GM18502 (cell line): ENCODE measurements at regions not wholly inside any gene's neighbourhood (a gene's known extent, or its start where the extent isn't known, plus 50 kb on each side); places are given as distances from the start of the nearest gene placed in this dataset.
"Not testable (repeated sequence)": the region's sequence is repeated elsewhere in the genome, so short reads cannot be mapped to it uniquely, and the experiment has no call there.

Experiments used
- ATAC-seq: cut with Tn5 transposase; IDR thresholded peaks from one replicate; pipeline ENCODE4 v1.9.1; 2021; ENCODE audit warnings: mild to moderate bottlenecking; ENCODE audit not compliant: unreplicated experiment, poor library complexity

DNA sequence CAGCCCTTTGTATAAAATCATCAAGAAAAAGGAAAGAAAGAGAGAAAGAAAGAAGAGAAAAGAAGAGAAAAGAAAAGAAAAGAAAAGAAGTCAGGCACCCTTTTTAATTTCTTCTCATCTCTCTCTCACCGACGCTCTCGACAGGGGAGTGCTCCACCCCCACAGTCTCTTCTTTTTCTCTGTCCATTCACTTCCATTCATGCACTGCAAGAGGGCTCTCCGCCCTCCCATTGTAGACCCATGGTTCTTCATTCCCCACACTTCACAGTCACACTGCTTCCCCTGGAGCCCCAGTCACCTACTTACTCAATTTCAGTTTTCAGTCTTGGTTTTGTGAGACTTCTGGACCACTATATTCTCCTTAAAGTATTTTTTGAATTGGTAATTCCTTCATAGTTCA lies 254.7 kb downstream of the SOX2 start:
- ATAC-seq = no peak

DNA sequence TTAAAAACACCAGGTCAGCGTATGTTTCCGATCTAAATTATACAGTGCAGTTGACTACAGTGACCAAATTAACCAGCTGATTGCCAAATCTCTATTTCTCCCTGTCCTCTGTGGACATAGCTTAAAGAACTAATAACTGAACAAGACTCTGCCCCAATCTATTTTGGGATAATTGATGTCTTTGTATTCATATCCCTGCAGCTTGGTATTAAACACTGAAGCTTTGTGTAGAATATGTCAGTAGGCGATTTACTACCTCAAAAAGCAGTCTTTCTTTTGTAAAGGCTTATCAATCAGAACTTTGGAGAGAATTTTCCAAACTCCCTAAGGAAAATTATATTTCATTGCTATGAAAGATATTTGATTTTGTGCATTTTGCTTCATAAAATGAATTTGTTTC lies 258.2 kb downstream of the SOX2 start:
- ATAC-seq = no peak

DNA sequence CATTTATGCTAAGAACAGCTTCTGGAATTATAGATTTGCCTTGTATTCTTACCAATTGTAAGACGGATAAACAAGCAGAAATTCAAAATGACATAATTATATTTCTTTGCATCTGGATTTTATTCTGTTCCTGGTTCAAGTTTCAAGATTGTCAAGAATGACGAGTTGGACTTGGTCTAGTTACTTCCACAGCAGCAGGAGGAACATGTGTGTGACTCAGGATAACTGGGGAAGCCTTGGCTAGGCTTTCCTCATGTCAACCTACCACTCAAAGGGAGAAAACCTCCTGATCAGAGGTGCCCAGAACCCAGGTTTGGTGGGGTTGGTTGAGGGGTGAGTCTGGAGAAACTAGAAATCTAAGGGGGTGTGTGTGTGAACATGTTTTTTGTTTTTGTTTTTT lies 259.7 kb downstream of the SOX2 start:
- no peak for ATAC-seq

DNA sequence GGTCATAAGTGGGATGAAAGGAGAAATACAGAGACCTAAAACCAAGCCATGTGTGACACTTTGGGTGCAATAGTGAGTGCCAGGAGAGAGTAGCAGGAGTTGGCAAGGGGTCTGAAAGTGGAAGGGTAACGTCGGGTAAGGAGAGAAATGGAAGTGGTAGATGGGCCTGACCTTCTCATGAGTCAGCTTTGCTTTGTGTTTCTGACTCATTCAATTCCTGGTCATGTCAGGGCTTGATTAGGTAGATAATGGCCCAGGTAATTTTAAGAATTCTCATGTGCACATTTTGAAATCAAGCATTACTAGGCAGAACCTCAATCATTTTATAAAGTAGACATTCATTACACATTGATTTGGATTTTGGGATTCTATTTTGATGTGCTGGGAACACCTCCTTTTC lies 262.5 kb downstream of the SOX2 start:
- no peak for ATAC-seq

DNA sequence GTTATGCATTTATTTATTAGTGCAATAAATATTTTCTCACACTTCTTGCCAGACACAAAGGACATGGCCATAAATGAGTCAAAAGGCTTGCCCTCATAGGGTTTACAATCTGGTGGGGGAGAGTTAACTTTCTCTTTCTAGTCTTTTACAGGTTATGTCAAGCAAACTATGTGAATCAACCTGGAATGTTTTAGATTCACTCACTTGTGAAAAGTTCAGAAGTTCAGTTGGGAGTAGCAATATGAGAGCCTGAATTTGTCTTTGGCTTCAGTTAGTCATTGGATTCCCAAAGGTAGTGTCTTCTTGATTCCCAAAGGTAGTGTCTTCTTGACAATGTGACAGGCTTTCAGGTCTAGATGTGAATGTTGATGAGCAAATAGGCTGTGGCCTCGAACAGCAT lies 264.8 kb downstream of the SOX2 start:
- ATAC-seq = no peak

DNA sequence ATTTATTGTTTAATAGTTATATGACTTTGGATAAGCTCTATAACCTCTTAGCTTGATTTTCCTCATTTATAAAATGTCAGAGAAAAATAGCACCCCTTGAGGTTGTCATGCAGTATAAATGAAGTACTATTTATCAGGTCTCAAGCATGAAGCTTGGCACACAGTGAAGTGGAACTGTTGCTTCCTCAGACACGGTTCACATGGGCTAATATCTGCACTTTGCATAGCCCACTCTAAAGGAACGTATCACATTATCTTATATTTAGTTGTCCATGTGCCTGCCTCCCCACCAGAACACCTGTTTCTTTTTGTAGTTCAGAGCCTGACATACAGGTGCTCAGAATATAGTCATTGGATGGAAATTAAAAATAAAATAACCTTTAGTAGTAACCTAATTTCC lies 273.7 kb downstream of the SOX2 start:
- no peak for ATAC-seq

DNA sequence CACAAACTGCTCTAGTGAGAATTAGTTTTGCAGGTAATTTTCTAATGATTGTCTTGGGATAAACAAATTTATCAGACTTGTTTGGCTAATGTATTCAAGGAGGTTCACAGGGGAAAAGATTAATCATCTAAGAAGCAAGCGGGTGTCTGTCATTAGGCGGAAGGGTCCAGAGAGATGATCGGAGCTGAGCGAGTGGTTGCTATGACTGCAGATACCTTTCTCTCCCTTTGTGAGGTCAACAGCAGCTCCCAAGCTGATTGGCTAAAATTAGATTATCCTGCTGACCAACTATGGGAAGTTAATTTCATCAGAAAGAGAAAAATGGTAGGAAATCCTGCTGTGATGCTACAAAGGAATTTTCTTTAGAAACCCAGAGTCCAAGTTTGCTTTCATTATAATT lies 276.0 kb downstream of the SOX2 start:
- ATAC-seq = no peak

DNA sequence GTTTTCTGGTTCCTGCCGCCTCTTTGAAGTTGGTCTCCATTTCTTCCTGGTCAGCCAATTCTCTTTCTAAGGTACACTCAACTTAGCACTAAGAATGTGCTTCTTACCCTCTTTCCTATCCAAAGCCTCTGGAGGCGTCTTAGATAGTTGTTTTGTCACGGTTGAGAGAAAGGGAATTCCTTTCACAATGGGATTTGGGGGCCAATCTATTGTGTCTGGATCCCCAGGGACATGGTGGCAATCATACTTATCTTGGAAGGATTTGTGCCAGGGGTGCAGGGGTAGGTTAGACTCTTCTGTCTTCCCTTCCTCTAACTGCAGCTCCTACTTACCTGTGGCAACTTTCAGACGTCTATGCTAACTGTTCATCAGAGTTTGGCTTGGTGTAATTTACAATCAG lies 287.1 kb downstream of the SOX2 start:
- peak; percentile 7 for ATAC-seq

DNA sequence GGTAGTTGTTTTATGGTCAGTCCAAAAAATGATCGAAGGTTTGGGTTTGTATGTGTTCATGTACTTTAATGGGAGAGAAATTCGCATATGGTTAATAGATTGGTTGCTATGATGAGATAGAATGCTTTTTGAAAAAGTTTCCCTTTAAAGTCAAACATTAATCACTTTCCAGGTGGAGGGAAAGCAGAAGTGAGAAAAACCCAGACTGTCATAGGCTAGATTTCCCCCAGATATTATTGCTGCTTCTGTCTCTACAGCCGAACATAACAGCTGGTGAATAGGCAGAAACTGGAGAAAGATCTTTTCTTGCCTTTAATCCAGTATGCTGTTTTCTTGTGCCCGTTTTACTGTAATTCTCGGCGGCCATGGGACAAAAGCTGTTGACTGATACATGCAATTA lies 287.6 kb downstream of the SOX2 start:
- ATAC-seq = peak; percentile 85

DNA sequence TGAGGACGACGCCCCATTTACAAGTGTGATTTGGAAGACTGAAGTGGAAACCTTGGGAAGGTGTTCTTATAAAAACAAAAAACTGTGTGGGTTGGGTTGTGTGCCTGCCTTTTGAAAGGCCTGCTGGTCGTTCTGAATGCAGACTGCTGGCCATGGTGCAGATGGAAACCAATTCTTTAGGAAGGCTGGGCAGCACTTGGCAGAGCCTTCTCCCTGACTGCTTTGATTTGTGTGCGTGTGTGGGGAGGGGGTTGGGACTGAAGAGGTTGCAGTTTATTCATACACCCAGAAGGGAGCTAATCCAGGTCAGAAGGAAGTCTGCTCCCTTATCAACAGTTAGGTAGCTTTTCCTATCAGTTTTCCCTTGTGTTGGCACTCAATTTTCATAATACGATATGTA lies 288.7 kb downstream of the SOX2 start:
- ATAC-seq = no peak

DNA sequence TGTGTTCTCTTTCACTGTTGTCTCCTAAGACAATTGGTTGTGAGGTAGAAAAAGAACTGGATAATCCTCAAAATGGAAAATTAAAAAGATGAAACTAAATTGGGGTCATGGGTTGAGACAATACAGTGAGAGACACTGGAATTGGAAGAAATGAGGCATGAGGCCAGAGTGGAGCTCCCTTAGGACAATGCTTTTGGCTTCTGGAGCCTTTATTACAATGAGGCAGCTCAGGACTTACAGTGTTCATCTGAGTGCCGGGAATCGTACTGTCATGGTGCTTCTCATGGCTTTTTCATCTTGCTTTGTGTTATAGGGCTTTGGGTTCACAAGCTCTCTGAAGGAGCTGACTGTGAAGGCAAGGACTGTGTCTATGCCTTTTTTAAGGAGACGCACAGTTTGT lies 293.5 kb downstream of the SOX2 start:
- no peak for ATAC-seq

DNA sequence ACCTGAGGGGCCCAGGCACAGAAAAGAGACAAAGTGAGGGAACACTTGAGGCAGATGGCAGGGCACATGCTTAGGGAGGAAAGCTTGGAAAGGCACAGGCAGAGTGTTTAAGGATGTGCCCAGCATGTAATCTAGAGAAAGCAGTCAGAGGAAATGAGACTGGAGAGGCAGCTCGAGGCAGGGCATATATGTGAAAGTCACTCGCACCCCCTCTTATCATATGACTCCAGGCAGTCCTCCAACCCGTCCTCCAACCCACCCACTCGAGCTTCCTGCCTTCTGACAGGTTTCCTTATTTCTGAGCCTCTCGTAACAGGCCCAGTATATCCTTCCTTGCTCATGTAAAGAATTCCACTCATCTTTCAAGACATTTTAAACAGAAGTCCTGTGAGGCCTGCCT lies 294.0 kb downstream of the SOX2 start:
- ATAC-seq = no peak

DNA sequence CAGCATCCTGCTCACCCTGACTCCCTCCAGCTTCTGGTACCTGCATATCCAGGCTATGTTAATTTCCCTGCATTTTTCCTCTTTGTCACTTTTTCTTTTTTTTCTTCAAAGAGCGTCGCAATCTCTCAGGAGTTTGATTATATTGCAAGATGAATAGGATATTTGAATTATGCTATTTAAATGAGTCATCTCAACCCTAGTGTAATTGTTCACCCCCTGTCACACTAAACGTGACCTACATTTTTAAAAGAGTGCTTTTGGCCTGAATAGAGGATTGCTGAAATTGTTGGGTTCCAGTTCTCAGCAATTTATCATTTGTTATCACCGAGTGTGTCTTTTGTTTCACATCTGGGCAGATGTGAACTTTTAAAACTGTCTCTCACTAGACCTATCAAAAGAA lies 294.7 kb downstream of the SOX2 start:
- no peak for ATAC-seq

DNA sequence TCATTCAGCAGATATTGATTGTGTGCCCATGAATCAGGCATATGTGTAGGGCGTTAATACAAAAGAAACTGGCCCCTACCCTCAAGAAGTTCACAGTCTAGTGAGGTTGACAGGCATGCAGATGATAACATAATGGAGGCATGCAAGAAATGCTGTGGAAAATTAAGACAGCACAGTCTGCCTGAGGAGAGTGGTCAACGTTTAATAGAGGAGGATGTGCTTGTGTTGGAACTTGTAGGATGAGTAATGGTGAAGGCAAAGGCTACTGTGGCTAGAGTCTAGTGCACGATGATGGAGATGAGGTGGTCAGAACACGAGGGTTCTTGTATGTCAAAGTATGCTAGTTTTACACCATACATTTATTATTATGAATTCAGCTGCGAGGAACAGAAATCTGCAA lies 295.7 kb downstream of the SOX2 start:
- ATAC-seq = no peak

DNA sequence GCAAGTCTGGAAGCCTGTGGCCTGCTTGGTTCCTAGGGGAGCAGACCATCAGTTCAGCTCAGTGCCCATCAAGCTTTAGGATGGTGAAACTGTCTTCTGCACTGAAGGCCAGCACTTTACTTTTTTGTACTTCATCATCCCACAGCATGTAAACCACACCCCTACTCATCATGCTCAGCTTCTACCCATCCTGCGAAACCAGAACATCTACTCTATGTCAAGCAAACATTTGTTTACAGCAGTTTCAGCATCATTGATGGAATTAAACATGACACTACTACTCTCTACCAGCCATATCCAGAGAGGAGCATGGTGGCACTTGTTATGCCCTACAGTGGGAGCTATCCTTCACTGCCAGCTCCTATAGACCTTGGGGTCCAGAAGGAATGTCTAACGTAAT lies 306.6 kb downstream of the SOX2 start:
- ATAC-seq = no peak

DNA sequence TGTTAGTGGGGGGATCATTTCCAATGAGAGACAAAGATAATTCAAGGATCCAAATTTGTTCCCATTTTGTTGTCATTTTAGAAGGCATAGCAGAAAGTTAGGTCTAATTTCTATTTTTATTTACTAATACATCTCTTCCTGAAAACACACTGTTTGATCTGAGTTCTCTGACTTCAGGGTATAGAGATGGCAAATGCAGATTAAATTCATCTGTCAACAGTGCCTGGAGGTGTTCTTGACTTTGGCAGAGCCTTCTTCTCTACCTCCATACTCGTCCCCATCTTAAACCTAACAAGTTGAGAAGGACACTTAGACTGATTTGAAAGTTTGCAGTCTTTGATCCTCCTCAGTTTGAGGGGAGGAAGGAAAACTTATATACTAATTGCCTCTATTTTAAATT lies 308.2 kb downstream of the SOX2 start:
- no peak for ATAC-seq

DNA sequence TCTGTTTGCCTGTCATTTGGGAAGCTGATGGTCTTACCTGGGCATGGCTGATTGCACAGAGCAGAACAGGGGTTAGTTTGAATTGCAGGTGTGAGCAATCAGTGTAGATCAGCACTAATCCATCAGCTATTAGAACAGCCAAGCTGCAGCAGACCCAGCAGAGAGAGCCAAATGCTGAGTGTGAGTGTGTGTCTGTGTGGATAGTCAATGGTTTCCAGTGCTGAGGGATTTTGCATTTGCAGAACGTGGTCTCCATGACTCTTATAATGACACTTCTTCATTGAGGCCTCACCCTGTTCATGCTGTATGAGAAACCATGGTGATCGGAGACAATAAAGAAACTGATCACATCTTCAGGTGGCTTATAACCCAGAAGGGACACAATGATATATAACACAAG lies 312.1 kb downstream of the SOX2 start:
- no peak for ATAC-seq

DNA sequence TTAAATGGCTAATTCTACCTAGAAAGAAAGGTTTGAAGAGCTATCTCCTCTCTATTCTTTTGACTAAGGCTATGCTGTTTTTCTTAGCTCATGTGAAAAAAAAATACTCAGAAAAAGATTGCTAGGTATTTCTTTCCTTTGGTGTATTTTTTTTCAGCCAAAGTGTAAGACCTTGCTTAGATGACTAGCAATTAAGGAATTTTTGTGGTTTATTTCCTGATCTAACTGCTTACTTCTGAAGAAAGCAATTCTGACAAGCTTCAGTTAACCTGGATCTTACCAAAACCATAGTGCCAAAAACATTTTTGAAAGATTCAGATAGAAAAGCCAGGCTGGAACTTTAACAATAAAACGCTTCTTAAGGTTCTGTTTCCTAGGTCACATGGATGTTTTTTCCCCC lies 315.6 kb downstream of the SOX2 start:
- ATAC-seq = no peak

DNA sequence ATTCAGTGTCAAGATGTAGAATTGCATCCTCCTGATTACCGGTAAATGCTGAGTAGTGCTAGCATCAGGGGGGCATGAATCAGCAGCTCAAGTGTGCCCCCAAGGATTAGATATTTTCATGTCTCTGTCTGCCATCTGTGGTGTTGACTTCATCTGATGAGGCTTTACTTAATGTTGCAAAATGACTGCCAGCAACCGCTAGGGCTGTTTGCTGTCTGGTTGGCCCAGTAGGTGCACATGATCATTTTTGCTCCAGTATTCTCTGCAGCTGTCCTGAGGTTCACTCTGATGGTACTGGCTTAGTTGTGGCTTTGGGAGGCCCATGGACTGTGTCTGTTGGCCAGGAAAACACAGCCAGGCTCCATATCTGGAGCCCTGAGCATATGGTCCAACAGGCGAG lies 316.4 kb downstream of the SOX2 start:
- no peak for ATAC-seq

DNA sequence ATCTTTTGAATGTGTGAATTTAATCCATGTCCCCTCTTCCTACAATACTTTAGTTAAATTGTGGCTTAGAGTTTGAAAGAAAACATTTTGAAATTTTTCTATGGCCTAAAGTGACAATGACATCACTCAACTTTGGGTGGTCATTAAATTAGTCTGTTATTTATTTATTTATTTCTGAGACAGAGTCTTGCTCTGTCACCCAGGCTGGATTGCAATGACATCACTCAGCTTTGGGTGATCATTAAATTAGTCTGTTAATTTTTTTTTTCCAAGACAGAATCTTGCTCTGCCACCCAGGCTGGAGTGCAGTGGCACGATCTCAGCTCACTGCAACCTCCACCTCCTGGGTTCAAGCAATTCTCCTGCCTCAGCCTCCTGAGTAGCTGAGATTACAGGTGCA lies 322.5 kb downstream of the SOX2 start:
- ATAC-seq = not testable (repeated sequence)

DNA sequence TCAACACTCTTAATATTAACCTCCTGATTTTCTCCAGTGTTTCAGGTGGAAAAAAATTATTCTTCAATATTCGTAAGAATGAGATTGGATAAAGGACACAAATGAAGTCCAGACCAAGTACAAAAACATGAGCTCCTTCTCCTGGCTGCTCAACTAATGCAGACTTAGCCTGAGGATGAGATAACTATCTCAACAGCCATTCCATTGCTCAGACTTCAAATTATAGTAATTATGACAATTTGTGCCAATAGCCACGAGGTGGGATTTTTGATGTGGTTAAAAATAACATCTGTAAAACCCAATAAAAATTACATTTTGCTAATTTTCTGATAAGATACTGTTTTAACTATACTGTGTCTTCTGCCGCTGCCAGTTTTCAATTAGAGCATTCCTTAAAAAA lies 323.6 kb downstream of the SOX2 start:
- no peak for ATAC-seq

DNA sequence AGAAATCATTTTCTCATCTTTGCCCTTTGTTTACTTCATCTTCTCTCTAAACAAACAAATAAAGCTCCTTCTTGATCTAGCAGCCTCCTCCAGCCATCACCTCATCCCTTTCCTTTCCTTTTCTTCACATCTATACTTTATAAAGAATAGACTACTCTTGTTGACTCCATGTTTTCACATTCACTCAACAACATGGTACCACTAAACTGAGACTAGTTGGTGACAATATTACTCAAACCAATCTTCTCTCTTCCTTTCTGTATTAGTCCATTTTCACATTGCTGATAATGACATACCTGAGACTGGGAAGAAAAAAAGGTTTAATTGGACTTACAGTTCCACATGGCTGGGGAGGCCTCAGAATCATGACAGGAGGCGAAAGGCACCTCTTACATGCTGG lies 324.7 kb downstream of the SOX2 start:
- ATAC-seq = no peak

DNA sequence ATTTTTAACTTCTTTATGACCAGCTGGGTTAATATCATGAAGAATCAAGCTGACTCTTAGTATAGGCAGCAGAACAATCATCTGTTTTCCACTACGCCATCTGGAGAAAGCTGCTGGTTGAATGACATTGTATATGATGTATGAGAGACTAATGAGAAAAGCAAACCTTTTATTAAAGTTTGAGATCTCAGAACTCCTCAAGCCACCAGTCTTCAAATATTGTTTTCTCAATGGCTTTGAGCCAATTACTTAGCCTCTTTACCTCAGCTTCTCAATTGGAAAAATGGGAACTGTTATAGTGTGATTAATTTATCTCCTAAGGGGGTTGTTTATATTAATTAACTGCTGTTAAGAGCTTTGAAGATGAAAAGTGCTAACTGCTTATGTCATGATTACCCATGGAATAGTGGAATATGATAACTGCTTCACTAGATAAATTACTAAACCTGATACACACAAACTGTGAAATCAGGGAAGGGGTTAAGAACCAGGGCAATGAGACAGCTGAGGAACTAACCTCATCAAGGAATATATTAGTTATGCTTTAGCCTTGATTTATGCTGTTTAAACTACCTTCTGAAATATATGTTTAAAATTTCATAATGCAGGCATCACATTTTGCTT lies 330.1 kb downstream of the SOX2 start:
- ATAC-seq = no peak
